PC-9 (cell line): ENCODE measurements at regions not wholly inside any gene's neighbourhood (a gene's known extent, or its start where the extent isn't known, plus 50 kb on each side); places are given as distances from the start of the nearest gene placed in this dataset.

Experiments
- EZH2 ChIP-seq: fragments of 200-600 bp; sonication (generic); IDR thresholded peaks from 2 replicates; pipeline ENCODE4 v1.8.0; 2017; ENCODE audit warnings: antibody characterized with exemption, low read depth
- TF ChIP-seq, protein P1 (sequence below): fragments of 200-600 bp; sonication (generic); conservative IDR thresholded peaks from 2 replicates; pipeline ENCODE4 v1.6.1; 2017; ENCODE audit warnings: mixed run types, antibody characterized with exemption, mild to moderate bottlenecking, moderate library complexity

DNA sequence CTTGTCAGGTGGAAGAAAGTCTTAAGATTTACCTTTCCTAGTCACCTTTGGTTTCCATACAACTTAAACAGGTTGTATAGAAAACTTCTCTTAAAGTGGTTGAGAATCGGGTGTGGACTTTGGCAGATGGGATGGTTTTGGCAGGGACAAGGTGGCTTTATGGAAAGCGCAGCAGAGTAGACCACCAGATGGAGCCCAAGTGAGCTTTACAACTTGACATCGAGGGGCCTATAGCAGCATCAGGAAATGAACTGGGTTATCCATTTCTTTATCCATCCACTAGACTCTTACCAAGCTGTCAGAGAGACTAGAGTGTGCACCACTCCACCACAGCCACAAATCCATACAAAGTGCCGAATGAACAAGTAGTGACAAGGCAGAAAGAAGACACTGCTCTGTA lies 85.3 kb upstream of the MBNL1 start:
- TF ChIP-seq EZH2: no peak
- TF ChIP-seq, protein P1, sequence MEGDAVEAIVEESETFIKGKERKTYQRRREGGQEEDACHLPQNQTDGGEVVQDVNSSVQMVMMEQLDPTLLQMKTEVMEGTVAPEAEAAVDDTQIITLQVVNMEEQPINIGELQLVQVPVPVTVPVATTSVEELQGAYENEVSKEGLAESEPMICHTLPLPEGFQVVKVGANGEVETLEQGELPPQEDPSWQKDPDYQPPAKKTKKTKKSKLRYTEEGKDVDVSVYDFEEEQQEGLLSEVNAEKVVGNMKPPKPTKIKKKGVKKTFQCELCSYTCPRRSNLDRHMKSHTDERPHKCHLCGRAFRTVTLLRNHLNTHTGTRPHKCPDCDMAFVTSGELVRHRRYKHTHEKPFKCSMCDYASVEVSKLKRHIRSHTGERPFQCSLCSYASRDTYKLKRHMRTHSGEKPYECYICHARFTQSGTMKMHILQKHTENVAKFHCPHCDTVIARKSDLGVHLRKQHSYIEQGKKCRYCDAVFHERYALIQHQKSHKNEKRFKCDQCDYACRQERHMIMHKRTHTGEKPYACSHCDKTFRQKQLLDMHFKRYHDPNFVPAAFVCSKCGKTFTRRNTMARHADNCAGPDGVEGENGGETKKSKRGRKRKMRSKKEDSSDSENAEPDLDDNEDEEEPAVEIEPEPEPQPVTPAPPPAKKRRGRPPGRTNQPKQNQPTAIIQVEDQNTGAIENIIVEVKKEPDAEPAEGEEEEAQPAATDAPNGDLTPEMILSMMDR: no peak
